HG02678 (cell line): ENCODE measurements at regions not wholly inside any gene's neighbourhood (a gene's known extent, or its start where the extent isn't known, plus 50 kb on each side); places are given as distances from the start of the nearest gene placed in this dataset.
"Not testable (repeated sequence)": the region's sequence is repeated elsewhere in the genome, so short reads cannot be mapped to it uniquely, and the experiment has no call there.

Experiments
- ATAC-seq: cut with Tn5 transposase; IDR thresholded peaks from one replicate; pipeline ENCODE4 v1.9.1; 2021; ENCODE audit warnings: mild to moderate bottlenecking, moderate library complexity; ENCODE audit not compliant: unreplicated experiment

DNA sequence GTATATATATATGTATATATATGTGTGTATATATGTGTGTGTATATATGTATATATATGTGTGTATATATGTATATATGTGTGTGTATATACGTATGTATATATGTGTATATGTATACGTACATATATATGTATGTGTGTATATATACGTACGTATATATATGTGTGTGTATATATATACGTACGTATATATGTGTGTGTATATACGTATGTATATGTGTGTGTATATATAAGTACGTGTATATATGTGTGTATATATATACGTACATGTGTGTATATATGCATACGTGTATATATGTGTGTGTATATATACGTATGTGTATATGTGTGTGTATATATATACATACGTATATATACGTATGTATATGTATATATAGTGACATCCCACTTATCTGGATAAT is 154.4 kb downstream of the CDRT15L2 start:
- ATAC-seq = no peak

- no peak for ATAC-seq
Observed at GRCh38 chr17:20735796-20736195, 156.3 kb downstream of the CDRT15L2 start.

DNA sequence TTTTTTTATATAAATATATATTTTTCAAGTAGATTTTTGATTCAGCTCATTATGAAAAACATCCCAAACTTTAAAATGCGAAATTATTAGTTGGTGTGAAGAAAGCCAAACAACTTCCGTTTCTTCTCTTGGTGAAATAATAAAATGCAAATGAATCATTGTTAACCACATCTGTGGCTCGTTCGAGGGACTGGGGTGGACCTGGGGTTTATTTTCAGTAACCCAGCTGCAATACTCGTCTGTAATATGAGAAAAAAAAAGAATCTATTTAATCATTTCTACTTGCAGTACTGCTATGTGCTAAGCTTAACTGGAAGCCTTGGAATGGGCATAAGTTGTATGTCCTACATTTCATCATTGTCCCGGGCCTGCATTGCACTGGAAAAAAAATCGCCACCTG is 158.1 kb downstream of the CDRT15L2 start:
- not testable (repeated sequence) for ATAC-seq

DNA sequence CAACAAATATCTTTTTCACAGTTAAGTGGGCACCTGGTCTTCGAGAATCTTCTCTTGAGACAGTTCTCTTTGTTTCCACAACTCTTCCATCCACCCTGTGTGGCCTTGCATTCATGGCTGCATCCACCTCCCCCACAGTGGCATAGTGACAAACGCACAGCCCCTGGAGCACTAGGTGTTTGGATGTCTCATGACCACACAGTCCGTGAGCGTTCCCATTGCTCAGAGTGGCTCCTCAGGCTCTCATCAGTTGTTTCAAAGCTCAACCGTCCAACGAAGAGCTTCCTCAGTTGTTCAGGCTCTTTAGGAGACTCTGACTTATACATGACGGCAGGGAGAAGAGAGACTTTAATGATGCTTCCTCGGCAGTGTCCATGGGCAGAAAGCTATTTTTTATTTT is 191.6 kb downstream of the CDRT15L2 start:
- no peak for ATAC-seq

GRCh38 chr17:20774472-20775135 is 195.1 kb downstream of the CDRT15L2 start:
- ATAC-seq = no peak

GRCh38 chr17:20775331-20775730 is 195.8 kb downstream of the CDRT15L2 start:
- no peak for ATAC-seq

- ATAC-seq = no peak
Observed at GRCh38 chr17:20779521-20779920, 200.0 kb downstream of the CDRT15L2 start.

GRCh38 chr17:20781260-20781659 is 201.7 kb downstream of the CDRT15L2 start:
- ATAC-seq = no peak

DNA sequence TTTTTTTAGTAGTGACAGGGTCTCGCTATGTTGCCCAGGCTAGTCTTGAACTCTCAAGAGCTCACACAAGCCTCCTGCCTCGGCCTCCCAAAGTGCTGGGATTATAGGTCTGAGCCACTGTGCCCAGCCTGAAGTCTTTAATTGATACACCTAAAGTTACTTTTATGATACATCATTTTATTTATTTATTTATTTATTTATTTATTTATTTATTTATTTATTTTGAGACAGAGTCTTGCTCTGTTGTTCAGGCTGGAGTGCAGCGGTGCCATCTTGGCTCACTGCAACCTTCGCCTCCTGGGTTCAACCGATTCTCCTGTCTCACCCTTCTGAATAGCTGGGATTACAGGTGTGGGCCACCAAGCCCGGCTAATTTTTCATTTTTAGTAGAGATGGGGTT is 202.3 kb downstream of the CDRT15L2 start:
- ATAC-seq = not testable (repeated sequence)

GRCh38 chr17:20783091-20783490 is 203.6 kb downstream of the CDRT15L2 start:
- ATAC-seq = no peak

- ATAC-seq = no peak
Observed at GRCh38 chr17:20784100-20784665, 204.7 kb downstream of the CDRT15L2 start.

GRCh38 chr17:20787281-20787680 is 207.8 kb downstream of the CDRT15L2 start:
- ATAC-seq = no peak

- no peak for ATAC-seq
Observed at GRCh38 chr17:20791626-20792025, 212.1 kb downstream of the CDRT15L2 start.

DNA sequence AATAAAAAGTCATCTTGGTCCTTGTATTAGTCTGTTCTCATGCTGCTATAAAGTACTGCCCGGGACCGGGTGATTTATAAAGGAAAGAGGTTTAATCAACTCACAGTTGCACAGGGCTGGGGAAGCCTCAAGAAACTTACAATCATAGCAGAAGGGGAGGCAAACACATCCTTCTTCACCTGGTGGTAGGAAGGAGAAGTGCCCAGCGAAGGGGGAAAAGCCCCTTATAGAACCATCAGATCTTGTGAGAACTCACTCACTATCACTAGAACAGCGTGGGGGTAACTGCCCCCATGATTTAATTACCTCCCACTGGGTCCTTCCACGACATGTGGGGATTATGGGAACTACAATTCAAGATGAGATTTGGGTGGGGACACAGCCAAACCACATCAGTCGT is 215.0 kb downstream of the CDRT15L2 start:
- not testable (repeated sequence) for ATAC-seq

GRCh38 chr17:20797292-20797691 is 217.8 kb downstream of the CDRT15L2 start:
- ATAC-seq = no peak

DNA sequence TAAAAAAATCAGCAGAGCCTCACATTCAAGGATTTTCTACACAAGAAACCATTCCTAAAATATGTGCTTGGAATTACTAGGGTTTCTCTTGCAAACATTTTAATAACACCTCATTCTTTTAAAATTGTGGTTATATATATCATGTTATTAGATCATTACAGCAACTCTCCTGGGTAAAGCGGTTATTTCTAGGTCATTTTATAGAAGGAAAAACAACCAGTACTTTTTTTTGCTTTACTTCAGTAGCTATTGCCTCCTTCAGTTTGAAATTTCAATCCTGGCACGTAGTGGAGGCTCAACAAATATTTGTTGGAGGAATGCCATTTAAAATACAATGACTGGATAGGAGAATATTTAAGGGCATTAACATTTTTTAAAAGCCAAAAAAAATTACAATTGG is 220.6 kb downstream of the CDRT15L2 start:
- no peak for ATAC-seq

- no peak for ATAC-seq
Observed at GRCh38 chr17:20805751-20806150, 226.2 kb downstream of the CDRT15L2 start.

GRCh38 chr17:20807566-20807965 is 228.0 kb downstream of the CDRT15L2 start:
- ATAC-seq = not testable (repeated sequence)

DNA sequence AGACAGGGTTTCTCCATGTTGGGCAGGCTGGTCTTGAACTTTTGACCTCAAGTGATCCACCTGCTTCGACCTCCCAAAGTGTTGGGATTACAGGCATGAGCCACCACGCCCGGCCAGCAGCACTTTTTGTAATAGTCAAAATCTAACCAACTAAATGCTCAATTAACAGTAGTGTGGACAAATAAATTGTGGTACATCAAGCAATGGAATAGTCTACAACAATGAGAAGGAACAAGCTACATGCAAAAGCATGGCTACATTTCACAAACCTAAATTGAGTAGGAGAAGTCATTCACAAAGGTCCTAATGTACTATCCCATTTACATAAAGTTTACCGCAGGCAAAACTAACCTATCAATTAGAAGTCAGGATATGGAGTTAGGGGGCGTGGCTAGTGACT is 227.4 kb downstream of the USP22 start:
- ATAC-seq = not testable (repeated sequence)

- ATAC-seq = no peak
Observed at GRCh38 chr17:20823905-20824304, 218.9 kb downstream of the USP22 start.

GRCh38 chr17:20825539-20825938 is 217.3 kb downstream of the USP22 start:
- no peak for ATAC-seq

DNA sequence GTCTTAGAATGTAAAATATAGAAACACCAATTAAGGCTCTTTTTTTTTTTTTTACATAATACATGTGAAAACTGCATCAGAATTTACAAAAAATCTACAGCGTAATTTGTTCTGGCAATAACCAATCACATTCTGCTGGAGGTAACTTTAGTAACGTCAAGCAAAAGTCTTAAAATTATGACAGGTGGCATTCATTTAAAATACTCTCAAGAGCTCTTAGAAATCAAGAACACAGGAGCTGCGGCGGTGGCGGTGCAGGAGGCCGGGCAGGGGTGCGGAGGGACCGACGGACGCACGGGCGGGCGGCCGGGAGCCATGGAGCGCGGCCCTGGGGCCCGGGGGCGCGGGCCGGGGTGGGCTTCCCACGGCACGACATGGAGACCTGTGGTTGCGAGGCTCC is 202.4 kb downstream of the USP22 start:
- ATAC-seq = not testable (repeated sequence)
